ENCODE measurements at regions not wholly inside any gene's neighbourhood (a gene's known extent, or its start where the extent isn't known, plus 50 kb on each side); places are given as distances from the start of the nearest gene placed in this dataset.

- TF ChIP-seq CTCF (conservative IDR thresholded peaks at IDR 0.05) (no peak), ZFX (IDR thresholded peaks at IDR 0.05) (no peak)
Measured at GRCh38 chr20:23162887-23163286, 76.8 kb upstream of the CD93 start.
